GM19467 (cell line): ENCODE measurements at regions not wholly inside any gene's neighbourhood (a gene's known extent, or its start where the extent isn't known, plus 50 kb on each side); places are given as distances from the start of the nearest gene placed in this dataset.
"Not testable (repeated sequence)": the region's sequence is repeated elsewhere in the genome, so short reads cannot be mapped to it uniquely, and the experiment has no call there.

Source experiments
- ATAC-seq: cut with Tn5 transposase; IDR thresholded peaks from one replicate; pipeline ENCODE4 v1.9.1; 2021; ENCODE audit warnings: mild to moderate bottlenecking, moderate library complexity; ENCODE audit not compliant: unreplicated experiment

DNA sequence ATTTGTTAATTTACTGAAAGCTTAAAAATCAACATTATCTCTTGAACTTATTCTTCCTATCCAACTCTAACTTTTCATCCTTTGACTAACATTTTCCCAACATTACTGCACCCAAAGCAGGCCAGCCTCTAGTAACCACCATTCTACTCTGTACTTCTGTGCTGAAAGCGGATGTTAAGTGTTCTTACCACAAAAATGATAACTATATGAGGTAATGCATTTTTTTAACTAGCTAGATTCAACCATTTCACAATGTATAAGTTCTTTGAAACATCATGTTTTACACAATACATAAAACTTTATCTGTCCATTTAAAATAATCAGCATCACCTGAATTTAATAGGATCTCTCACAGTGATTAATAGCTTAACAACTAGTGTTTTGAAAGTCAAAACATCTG is 468.5 kb upstream of the MGAT4C start:
- no peak for ATAC-seq

DNA sequence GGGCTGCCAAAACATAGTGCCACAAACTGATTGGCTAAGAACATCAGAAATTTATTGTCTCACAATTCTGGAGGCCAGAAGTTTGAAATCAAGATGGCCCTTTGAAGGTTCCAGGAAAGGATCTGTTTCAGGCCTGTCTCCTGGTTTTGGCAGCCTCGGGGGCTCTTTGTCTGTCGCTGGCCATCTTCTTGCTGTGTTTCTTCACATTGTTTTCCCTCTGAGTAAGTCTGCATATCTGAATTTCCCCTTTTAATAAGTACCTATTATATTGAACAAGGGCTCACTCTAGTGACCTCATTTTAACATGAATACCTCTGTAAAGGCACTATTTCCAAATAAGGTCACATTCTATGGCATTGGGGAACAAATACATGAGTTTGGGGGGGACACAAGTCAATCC is 467.1 kb upstream of the MGAT4C start:
- no peak for ATAC-seq

DNA sequence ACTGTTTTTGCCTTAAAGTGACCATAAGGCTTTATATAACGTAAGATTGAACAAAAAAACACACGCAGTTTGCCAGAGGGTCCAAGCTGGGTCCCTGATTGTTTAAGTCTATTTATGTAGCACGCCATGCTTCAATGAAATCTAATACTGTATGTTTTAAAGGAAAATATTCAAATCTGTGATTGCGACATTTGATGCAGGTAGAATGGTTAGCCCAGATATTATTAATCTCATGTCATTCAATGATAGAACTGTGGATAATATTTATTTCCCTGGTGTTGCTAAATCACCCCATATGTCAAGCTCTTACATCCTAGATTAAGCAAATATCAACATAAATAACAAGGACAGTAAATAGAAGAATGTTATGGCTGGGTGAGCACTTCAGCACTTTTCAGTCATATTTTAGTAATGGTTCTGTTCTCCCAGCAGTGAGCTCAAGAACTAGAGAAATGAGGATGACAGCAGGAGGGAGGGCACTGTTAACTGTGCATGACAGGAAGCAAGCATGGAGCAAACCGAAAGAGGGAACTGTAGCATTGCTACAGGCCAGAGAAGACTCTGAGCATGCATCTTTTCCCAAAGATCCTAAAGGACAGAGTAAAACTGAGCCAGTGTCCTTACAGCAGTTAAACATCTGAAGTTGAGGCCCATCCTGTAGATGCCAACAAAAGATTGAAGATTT is 465.7 kb upstream of the MGAT4C start:
- no peak for ATAC-seq

DNA sequence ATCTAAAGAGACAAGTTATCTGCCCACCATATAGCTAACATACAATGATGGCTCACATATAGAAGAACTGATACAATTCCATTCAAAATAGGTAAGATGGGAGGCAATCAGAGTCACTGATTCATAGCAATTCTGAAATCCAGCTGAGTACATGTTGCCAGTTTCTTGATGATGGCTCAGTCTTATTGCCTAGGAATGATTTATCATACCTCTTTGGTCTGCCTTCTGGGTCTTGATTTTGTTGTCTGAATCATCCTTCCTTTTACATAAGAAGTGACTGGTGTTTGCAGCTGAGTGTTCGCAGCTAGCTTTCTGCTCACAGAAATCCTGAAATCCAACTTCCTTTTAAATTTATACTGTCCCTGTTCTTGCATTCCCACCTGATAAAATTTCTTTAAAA is 463.2 kb upstream of the MGAT4C start:
- ATAC-seq, result no peak

DNA sequence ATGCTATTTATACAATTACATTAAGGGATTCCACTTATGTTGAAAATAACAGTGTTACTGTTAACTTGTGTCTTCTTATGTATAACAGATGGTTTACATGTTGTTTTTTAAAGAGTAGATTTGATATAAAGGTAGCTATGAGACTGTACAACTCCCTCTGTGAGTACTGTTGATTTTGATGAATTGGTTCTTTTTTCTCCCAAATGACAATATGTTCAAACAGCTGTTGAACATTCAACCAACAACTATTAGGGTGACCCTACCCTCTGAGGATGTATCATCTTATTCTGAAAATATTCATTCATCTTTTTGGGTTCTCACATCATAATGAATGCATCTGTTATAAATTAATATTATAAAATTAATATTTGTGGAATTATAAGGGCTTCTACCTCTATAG is 456.9 kb upstream of the MGAT4C start:
- no peak for ATAC-seq

DNA sequence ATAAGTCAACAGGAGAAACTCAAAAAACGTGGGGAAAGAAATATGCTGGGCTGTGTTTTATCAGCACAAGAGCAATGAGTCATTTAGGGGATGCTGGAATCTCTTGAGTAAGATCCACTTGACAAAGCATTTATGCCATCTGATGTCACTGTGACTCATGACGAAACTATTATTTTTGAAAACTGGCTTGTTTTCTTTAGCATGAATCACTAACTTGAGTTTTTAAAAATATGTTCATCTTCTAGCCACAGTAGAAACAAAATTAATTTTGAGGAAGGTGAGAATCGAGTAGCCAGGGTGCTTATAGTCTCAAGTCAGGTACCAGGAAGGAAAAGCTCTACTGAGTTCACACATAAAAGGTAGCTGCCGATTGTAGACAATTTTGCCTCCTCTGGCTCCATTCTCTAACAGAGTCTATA is 456.2 kb upstream of the MGAT4C start:
- ATAC-seq, result no peak

DNA sequence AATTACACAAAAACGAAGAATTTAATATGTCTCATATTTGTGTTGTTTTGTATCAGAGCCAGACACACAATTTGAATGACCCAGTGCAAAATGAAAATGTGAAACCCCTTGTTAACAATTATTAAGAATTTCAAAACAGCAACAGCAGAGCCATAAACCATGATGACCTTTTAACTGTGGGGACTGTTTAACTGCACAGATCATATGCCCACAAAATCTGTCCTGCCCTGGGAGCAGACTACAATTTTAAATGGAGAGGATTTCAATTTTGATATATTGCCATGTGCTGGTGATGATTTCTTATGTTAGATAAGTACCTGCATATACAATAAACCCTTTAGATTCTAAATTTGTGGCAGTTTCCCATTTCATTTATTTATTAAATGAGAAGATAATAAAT is 455.5 kb upstream of the MGAT4C start:
- ATAC-seq, result no peak

DNA sequence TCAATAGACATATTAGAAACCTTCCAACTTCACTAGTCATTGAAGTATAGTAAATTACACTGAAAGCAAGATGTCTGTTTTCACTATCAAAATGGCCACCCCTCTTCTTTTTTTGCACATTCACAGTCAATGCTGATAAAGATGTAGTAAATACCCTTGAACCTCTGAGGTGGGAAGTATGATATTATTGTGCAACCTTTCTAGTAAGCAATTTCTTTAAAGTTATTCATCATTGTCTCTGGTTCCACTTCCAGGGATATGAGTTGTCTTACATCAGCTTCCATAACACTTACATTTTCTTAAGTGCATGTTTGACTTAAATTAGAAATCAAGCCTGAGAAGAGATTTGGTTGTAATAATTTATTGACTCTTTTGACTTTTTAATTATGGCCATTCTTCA is 453.9 kb upstream of the MGAT4C start:
- no peak for ATAC-seq

DNA sequence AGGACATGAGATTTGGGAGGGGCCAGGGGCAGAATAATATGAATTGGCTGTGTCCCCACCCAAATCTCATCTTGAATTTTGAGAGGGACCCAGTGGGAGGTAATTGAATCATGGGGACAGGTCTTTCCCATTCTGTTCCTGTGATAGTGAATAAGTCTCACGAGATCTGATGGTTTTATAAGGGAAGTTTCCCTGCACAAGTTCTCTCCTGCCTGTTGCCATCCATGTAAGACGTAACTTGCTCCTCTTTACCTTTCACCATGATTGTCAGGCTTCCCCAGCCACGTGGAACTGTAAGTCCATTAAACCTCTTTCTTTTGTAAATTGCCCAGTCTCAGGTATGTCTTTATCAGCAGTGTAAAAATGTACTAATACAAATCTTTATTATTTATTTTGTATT is 452.8 kb upstream of the MGAT4C start:
- ATAC-seq, result not testable (repeated sequence)

DNA sequence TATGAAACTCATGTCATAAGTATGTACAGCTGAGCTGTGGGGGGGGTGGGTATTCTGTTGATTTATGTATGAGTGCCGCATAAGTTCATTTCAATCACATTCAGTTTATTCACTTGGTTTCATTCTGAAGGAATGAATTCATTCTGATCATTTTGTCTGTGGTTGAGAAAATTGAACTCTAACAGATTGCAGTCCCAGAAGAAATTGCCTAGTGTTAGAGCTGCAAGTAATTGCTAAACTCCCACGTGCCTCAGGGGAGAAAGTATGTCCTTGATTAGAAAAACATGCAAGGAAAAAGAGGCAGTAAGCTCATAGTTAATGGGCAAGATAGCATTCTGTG is 442.4 kb upstream of the MGAT4C start:
- ATAC-seq, result no peak

DNA sequence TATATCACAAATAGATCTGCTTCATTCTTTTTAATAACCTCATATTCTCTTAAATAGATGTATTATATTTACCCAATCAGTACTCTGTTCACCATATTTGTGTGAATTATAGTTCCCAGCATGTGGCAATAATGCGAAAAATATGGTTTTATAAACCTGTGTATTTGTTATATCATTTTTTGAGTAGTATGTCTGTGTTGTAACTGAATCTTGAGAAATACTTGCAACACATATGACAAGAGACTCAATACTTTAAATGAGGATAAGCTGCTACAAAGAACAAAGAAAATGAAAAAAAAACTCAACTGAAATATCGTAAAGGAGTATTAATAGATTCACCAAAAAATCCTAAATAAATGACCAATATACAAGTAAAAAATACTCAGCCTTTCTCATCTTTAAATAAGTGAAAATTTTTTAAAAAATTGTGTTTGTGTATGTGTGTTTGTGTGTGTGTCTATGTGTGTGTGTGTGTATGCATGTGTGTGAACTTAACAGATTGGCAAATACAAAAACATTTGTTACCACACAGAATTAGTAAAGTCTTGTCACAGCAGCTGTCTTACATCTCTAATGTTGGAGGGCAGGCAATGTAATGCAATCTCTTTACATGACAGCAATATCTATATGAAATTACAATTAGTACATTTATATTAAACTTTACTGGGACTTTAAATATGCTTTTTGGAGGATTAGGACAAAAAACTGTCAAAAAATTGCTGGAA is 441.9 kb upstream of the MGAT4C start:
- no peak for ATAC-seq

DNA sequence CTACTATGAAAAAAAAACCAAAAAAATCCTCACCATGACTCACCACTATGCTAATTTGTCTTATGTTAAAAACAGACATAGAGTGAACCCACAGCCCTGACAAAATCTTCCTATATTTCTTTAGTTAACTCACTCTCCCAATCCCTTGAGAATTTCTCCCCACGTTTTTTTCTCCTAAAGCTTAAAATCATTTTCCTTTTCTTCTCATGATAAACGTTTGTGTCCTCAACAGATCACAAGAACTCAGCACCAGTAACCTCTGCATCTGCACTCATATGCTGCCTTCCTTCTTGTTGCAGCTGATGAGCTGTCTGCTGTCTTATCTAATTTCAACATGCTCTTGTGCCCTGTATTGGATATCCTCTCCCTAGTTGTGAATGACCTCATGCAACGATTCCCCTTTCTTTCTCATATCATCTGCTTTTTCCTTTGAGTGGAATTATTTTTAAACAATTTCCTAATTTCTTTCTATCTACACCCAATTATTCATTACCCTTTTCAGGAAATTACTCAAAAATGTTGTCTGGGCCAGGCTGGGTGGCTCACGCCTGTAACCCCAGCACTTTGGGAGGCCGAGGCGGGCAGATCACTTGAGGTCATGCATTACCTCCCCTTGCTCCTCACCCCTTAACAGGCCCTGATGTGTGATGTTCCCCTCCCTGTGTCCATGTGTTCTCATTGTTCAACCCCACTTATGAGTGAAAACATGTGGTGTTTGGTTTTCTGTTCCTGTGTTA is 427.5 kb upstream of the MGAT4C start:
- ATAC-seq, result no peak

DNA sequence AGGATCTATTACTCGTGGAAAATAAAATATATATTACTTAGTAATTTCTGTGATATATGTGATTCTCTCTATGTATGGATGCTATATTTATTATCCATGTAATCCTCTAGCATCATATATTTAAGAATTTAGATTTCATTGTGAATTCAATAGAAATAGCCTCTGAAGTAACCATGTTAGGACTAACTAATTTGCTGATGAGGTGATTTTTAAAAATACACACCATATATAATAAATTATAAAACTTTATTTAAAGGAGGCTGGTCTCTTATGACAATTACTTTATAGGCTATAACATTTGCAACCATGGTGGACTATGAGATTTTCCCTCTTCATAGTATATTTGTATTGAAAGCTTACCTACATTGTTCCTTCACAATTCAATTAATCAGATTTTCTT is 424.9 kb upstream of the MGAT4C start:
- no peak for ATAC-seq

DNA sequence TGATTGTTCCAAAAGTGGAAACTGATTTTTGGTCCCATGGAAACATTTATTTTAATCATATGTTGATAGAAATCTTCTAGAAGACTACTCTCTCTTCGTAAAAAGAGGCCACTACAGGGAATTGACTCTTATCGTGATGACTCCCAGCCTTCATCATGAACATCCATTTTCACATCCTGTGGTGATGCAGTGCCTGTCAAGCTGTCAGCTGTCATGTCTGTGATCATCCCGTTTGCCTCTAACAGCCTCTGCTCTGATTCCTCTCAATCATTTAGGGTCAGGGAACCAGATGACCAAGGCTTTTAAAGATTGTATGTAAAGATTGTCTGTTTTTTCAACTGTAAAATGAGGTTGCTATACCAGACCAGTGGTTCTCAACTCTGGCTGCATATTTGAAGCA is 419.0 kb upstream of the MGAT4C start:
- no peak for ATAC-seq

DNA sequence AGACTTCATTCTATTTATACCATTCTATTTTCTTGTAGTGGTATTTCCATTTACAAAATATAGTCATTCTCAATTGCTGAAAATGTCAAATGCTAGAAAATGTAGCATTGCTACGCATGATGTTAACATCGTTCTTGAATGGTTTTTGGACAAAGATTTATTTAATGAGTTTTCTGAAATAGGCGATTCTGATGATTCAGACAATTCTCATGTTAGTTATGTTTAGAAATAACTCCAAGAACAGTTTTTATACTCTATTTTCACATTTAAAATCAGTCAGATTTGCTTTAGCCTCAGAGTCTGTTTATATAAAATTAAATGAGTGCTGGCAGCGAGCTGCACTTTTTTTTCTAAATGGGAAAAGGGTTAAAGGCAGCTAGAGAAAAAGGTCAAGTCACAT is 414.8 kb upstream of the MGAT4C start:
- ATAC-seq, result no peak

DNA sequence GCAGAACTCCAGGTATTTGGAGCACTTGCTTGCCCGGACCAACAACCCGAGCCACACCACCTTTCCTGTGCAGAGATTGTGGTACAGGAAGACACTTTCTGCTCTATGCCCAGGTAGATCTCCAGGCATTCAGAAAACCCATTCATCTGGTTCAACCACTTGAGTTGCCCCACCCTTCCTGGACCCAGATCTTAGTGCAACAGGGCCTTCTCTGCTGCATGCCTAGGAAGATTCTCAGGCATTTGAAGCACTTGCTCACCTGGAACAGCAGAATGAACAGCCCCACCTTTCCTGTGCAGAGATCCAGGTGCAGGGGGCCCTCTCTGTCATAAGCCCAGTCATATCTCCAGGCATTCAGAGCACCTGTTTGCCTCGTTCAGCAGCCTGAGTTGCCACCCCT is 412.8 kb upstream of the MGAT4C start:
- no peak for ATAC-seq

DNA sequence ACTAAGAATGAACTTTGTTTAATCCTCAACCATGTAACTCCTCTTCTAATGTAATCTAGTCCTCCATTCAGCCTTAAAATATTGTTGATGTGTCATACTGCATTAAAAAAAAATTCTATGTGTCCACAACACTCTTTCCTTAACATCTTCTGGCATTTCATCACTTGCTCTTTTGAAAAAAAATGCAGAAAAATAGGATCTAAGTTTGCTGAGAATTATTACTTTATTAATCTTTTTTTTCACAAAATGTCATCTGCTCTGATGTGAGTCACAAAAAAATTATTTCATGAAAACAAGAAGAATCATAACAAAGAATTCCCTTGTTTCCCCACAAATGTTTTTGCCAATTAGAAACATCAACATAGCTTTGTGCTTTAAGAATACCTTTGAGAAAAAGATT is 410.1 kb upstream of the MGAT4C start:
- ATAC-seq, result no peak

DNA sequence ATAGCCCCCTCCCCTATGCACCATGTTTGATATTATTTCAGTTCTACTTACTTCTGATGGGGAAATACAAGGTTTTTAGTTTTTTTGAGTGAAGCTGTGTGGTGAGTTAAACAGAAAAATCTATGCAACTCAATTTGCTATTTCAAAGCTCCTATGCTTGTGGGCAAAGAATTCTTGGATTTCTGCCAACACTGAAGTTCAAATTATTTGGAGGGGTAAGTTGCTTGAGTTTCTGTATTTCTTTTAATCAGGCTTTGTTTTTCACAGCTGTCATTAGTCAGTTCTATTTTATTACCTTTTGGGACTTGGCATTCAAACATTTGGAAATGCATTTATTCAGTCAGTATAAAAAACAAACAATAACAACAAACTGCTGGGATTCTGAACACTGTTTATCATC is 407.5 kb upstream of the MGAT4C start:
- ATAC-seq, result no peak

DNA sequence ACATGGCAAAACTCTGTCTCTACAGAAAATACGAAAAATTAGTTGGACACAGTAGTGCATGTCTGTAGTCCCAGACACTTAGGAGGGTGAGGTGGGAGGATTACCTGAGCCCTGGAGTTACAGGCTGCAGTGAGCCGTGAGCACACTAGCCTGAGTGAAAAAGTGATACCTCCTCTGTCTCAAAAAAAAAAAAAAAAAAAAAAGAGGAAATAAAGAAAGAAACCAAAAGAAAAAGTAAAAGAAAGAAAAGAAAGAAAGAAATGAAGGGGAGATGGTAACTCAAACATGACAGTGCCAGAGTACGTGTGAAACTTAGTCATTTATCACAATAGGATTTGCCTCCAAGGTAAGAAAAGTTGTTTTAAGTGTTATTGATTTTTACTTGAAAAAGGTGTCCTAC is 407.0 kb upstream of the MGAT4C start:
- ATAC-seq, result no peak

DNA sequence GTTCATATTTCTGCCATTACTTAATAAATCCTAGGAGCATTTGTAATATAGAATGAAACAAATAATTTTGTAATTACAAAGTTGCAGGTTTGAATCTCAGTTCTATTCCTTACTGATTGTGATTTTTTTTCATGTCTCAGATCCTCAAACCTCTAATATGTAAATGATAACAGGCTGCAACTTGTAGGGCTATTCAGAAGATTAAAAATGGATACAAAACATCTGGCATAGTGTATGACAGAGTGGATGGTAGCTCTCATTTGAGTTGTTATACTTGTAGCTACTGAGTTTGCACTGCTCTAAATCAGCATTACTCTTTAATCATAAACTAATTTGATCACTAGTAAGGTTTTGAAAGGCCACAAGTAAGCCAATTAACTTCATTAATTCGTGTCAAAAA is 406.3 kb upstream of the MGAT4C start:
- no peak for ATAC-seq

DNA sequence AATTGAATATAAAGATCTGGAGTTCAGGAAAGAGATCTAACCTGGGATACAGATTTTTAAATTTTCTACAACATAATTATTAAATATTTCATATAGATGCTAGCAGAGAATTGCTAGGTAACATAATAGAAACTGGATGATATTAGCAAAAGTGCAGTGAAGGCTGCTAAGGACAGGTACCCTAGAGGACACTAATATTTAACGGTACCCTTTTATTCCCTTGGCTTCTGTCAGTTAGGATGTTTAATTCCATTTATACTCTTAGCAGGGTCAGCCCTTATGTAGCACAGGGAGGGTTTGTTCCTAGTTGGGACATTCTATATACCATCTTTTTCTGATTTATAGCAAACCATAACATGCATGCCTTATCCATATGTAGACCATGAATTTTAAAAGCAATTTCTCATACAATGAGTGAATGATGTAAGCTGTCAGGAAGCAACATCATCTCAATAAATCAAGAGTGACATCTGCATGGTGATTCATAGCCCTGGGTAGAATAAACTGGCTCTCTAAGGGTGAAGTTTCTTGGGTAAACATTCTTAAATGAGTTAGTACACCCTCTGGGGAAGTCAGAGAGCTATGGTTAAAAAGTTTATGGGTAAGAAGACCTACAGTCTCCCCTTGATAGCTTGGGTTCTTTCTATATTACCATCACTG is 404.4 kb upstream of the MGAT4C start:
- no peak for ATAC-seq

DNA sequence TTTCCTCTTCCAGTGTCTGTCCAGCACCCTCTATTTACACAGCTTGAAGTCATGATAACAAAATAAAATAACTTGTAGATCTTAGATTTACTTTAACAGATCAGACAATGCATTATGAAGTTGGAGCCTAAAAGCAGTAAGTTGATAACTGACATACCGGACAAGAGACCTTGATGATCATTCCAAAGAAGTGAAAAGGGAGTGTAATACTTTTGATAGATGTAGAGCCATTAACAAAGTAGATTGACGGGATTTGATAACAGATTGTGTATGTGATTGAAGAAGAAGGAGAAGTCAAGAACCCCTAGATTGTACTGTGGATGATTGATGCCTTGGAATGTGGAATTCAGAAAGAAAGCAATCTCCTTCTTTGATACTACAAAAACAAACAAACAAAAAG is 403.8 kb upstream of the MGAT4C start:
- no peak for ATAC-seq
